NOMO-1 (cell line): ENCODE measurements at regions not wholly inside any gene's neighbourhood (a gene's known extent, or its start where the extent isn't known, plus 50 kb on each side); places are given as distances from the start of the nearest gene placed in this dataset.
A peak's percentile ranks its signal among the peaks of the same experiment; 100 is the strongest.

Source experiments
- DNase-seq, 2 experiments: peaks; one replicate each; lab custom pipeline; 2025; ENCODE audit not compliant: unreplicated experiment in 2 of 2; lab: John Stamatoyannopoulos, UW

- DNase-seq = no peak
Observed at GRCh38 chr4:144362366-144362765, 221.8 kb upstream of the GYPA start.

- DNase-seq = no peak
Observed at GRCh38 chr4:144363890-144364289, 223.4 kb upstream of the GYPA start.

- DNase-seq = no peak
Observed at GRCh38 chr4:144366425-144366824, 225.9 kb upstream of the GYPA start.

GRCh38 chr4:144371485-144371884 is 231.0 kb upstream of the GYPA start:
- no peak for DNase-seq

GRCh38 chr4:144374065-144374464 is 233.5 kb upstream of the GYPA start:
- no peak for DNase-seq

- no peak for DNase-seq
Observed at GRCh38 chr4:144376866-144377265, 236.3 kb upstream of the GYPA start.

GRCh38 chr4:144384408-144384807 is 243.9 kb upstream of the GYPA start:
- DNase-seq = no peak

- no peak for DNase-seq
Observed at GRCh38 chr4:144399927-144400326, 246.0 kb upstream of the HHIP start.

GRCh38 chr4:144402176-144402575 is 243.8 kb upstream of the HHIP start:
- no peak for DNase-seq

GRCh38 chr4:144402999-144403398 is 243.0 kb upstream of the HHIP start:
- DNase-seq = no peak

- no peak for DNase-seq
Observed at GRCh38 chr4:144403893-144404292, 242.1 kb upstream of the HHIP start.

GRCh38 chr4:144409525-144409924 is 236.4 kb upstream of the HHIP start:
- no peak for DNase-seq

GRCh38 chr4:144410230-144410783 is 235.6 kb upstream of the HHIP start:
- DNase-seq = no peak

GRCh38 chr4:144411119-144411518 is 234.8 kb upstream of the HHIP start:
- DNase-seq = peak; percentile 21 to 39

- no peak for DNase-seq
Observed at GRCh38 chr4:144411700-144412099, 234.3 kb upstream of the HHIP start.

GRCh38 chr4:144421056-144421455 is 224.9 kb upstream of the HHIP start:
- DNase-seq = no peak

- DNase-seq = no peak
Observed at GRCh38 chr4:144421839-144422565, 224.0 kb upstream of the HHIP start.

GRCh38 chr4:144423930-144424329 is 222.0 kb upstream of the HHIP start:
- DNase-seq = no peak

GRCh38 chr4:144426023-144426422 is 219.9 kb upstream of the HHIP start:
- DNase-seq = peak in 1 of 2 experiments; percentile 32

GRCh38 chr4:144442713-144443112 is 203.2 kb upstream of the HHIP start:
- no peak for DNase-seq

- no peak for DNase-seq
Observed at GRCh38 chr4:144449611-144450010, 196.3 kb upstream of the HHIP start.

- DNase-seq = no peak
Observed at GRCh38 chr4:144450526-144450925, 195.4 kb upstream of the HHIP start.
